GM12875 (cell line): ENCODE measurements at regions not wholly inside any gene's neighbourhood (a gene's known extent, or its start where the extent isn't known, plus 50 kb on each side); places are given as distances from the start of the nearest gene placed in this dataset.

ENCODE experiments used
- H3K4me3 ChIP-seq: one replicate; pipeline ENCODE4 v1.5.1; 2011; ENCODE audit warnings: low read depth, low read length, control low read depth
- CTCF ChIP-seq: IDR thresholded peaks from 2 replicates; pipeline ENCODE4 v1.5.1; 2011; ENCODE audit warnings: low read depth, mild to moderate bottlenecking, control low read depth, inconsistent platforms, low read length, moderate library complexity, borderline replicate concordance; ENCODE audit not compliant: insufficient read depth

DNA sequence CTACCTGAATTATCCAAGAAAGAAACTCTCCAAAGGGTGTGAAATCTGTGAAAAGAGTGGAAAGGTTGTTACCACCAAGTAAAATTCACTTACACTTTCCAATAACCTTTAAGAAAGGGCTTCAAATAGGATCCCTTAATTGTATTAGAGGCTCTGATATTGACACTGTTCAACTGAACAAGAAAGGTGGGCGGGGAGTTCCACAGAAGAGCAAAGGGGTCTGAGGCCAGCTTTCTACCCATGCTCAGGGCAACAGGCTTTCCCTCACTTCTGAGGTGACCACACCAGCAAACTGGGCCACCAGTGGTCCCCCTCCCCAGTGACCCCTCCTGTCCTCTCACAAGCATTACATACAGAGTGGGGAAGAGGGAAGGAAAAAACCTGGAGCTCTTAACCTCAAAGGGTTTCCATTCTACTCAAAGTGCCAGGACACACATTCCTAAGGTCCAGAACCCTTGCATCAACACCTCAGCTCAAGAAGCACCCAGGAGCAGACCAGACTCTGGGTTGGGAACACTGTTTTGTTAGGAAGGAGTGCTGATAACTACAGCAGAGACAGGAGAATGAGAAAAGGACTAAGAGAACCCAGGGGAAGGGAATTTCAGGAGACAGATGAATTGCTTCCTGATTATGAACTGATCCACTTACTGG, 71.6 kb upstream of the AKIP1 start:
- no peak overlapping the region for H3K4me3 ChIP-seq
- TF ChIP-seq CTCF: no peak

GRCh38 chr11:8839957-8840945, 70.7 kb upstream of the AKIP1 start:
- H3K4me3 ChIP-seq: no peak overlapping the region

DNA sequence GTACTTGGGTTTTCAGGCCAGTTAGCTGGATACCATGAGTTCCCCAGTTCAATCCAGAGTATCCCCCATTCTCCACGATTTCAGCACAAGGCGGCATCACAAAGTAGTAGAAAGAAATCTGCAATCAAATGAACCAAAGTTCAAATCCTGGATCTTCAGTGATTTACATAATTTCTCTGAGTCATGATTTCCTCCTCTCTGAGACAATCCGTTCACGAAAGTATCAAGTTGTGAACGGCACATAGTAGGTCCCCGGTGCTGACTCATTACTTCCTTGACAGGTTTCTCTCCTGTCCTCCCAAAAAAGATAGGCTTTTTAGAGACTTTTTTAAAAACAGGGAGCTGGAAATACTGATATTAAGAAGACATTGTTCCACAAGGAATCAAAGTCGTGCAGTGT, 69.1 kb upstream of the AKIP1 start:
- no peak for TF ChIP-seq CTCF
- no peak overlapping the region for H3K4me3 ChIP-seq

More at GRCh38 chr11:8839957-8840945, 70.7 kb upstream of the AKIP1 start:
- no peak for TF ChIP-seq CTCF

DNA sequence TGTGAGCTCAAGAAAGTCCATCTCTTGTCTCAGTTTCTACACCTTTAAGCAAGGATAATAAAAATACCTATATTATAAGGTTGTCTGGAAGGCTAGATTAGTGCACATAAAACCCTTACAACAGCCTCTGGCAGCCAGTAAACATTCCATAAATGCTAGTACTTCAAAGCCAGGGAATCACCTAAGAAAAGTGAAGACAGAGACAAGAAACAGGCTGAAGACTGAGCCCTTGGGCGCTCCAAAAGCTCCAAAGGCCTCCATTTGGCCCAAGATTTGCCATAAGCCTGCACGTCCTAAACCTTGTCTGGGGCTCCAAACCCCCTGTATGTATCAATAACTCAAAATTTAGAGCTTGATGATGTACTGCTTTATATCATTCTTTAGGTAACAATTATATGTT, 52.2 kb upstream of the AKIP1 start:
- no peak overlapping the region for H3K4me3 ChIP-seq
- TF ChIP-seq CTCF: no peak
